ENCODE measurements at regions not wholly inside any gene's neighbourhood (a gene's known extent, or its start where the extent isn't known, plus 50 kb on each side); places are given as distances from the start of the nearest gene placed in this dataset.
A peak's percentile ranks its signal among the peaks of the same experiment; 100 is the strongest.

GRCh38 chr5:123830575-123830974 is 318.6 kb downstream of the CSNK1G3 start:
- DNase-seq (ENCODE audit: low read depth in 2 of 2), result no peak

GRCh38 chr5:123827811-123828210 is 315.8 kb downstream of the CSNK1G3 start:
- DNase-seq (ENCODE audit: low read depth in 2 of 2), result no peak

- no peak for DNase-seq (ENCODE audit: low read depth in 2 of 2)
Measured at GRCh38 chr5:123819833-123820232, 307.9 kb downstream of the CSNK1G3 start.

- DNase-seq (ENCODE audit: low read depth in 2 of 2), result no peak
Measured at GRCh38 chr5:123819386-123819785, 307.4 kb downstream of the CSNK1G3 start.

GRCh38 chr5:123817267-123817666 is 305.3 kb downstream of the CSNK1G3 start:
- DNase-seq (ENCODE audit: low read depth in 2 of 2), result no peak

- peak in 1 of 2 donors; percentile 36 for DNase-seq (ENCODE audit: low read depth in 2 of 2)
Measured at GRCh38 chr5:123814801-123815470, 303.0 kb downstream of the CSNK1G3 start.

GRCh38 chr5:123813937-123814624 is 302.1 kb downstream of the CSNK1G3 start:
- DNase-seq (ENCODE audit: low read depth in 2 of 2), result peak in 1 of 2 donors; percentile 84

GRCh38 chr5:123813264-123813663 is 301.3 kb downstream of the CSNK1G3 start:
- DNase-seq (ENCODE audit: low read depth in 2 of 2), result no peak

GRCh38 chr5:123811831-123812230 is 299.9 kb downstream of the CSNK1G3 start:
- DNase-seq (ENCODE audit: low read depth in 2 of 2), result no peak

- no peak for DNase-seq (ENCODE audit: low read depth in 2 of 2)
Measured at GRCh38 chr5:123810746-123811340, 298.9 kb downstream of the CSNK1G3 start.

- DNase-seq (ENCODE audit: low read depth in 2 of 2), result peak in 1 of 2 donors; percentile 12
Measured at GRCh38 chr5:123810253-123810652, 298.3 kb downstream of the CSNK1G3 start.

- DNase-seq (ENCODE audit: low read depth in 2 of 2), result no peak
Measured at GRCh38 chr5:123809594-123810221, 297.7 kb downstream of the CSNK1G3 start.

GRCh38 chr5:123808461-123809380 is 296.7 kb downstream of the CSNK1G3 start:
- DNase-seq (ENCODE audit: low read depth in 2 of 2), result no peak

GRCh38 chr5:123807177-123807945 is 295.4 kb downstream of the CSNK1G3 start:
- no peak for DNase-seq (ENCODE audit: low read depth in 2 of 2)

GRCh38 chr5:123806644-123807043 is 294.7 kb downstream of the CSNK1G3 start:
- DNase-seq (ENCODE audit: low read depth in 2 of 2), result no peak

- no peak for DNase-seq (ENCODE audit: low read depth in 2 of 2)
Measured at GRCh38 chr5:123805300-123805699, 293.3 kb downstream of the CSNK1G3 start.

- DNase-seq (ENCODE audit: low read depth in 2 of 2), result no peak
Measured at GRCh38 chr5:123803359-123803758, 291.4 kb downstream of the CSNK1G3 start.

- no peak for DNase-seq (ENCODE audit: low read depth in 2 of 2)
Measured at GRCh38 chr5:123802298-123802951, 290.4 kb downstream of the CSNK1G3 start.

GRCh38 chr5:123800640-123801039 is 288.7 kb downstream of the CSNK1G3 start:
- no peak for DNase-seq (ENCODE audit: low read depth in 2 of 2)

GRCh38 chr5:123795688-123796087 is 283.7 kb downstream of the CSNK1G3 start:
- no peak for DNase-seq (ENCODE audit: low read depth in 2 of 2)

Data from dermis microvascular lymphatic vessel endothelial cell (primary cell).